Upper lobe of right lung (tissue), 1 donor: ENCODE measurements at regions not wholly inside any gene's neighbourhood (a gene's known extent, or its start where the extent isn't known, plus 50 kb on each side); places are given as distances from the start of the nearest gene placed in this dataset.
A peak's percentile ranks its signal among the peaks of the same experiment; 100 is the strongest.

ENCODE experiments used
- ATAC-seq: fragments of 200-7000 bp; cut with Tn5 transposase; one replicate; pipeline ENCODE4 v1.9.1; 2020; ENCODE audit warnings: mild to moderate bottlenecking, moderate library complexity
- DNase-seq: peaks from one replicate; pipeline ENCODE4 v3.0.0-alpha.2; 2020
- H3K27ac ChIP-seq: fragments of 200-600 bp; one replicate; pipeline ENCODE4 v1.8.0; 2022
- H3K27me3 ChIP-seq: fragments of 200-600 bp; one replicate; pipeline ENCODE4 v1.8.0; 2022; ENCODE audit warnings: mild to moderate bottlenecking
- H3K36me3 ChIP-seq: fragments of 200-600 bp; one replicate; pipeline ENCODE4 v1.8.0; 2022
- H3K4me1 ChIP-seq: fragments of 200-600 bp; one replicate; pipeline ENCODE4 v1.8.0; 2022
- H3K4me3 ChIP-seq: fragments of 200-600 bp; one replicate; pipeline ENCODE4 v1.8.0; 2022; ENCODE audit warnings: mild to moderate bottlenecking
- H3K9me3 ChIP-seq: fragments of 200-600 bp; one replicate; pipeline ENCODE4 v1.8.0; 2022
- intact Hi-C: fragments of 100-400 bp; cut with DNase I; formaldehyde crosslinking; loops from one replicate; pipeline ENCODE4 v1.11.0; 2022
- TF ChIP-seq, protein P1 (sequence below): fragments of 200-600 bp; IDR thresholded peaks from one replicate; pipeline ENCODE4 v1.8.0; 2022; ENCODE audit warnings: antibody characterized with exemption
- donor health status: DM: no; HTN: yes; CAD: no; lungs with severe emphysema.

DNA sequence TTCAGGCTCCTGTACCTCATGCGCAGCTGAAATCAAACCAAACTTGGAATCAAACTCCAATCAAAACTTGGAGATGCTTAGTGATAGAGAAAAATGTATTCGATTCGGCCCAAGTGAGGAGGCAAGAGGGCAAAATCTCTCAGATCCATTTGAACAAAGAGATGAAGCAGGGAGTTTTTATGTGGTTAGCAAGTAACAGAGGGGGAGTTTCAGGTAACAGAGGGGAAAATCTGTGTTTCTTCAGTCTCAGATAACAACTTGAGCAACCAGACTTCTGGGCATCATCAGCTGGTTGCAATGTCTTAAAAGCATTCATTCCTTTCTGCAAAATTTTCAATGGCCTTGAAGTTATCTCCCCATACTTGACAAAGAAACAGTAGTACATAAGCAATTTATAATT, 245.1 kb upstream of the AVPR1A start:
- Histone ChIP-seq H3K4me1 (no peaks in the 10 kb centered on the region), H3K9me3 (no peaks in the 10 kb centered on the region), H3K4me3 (no peak overlapping the region), H3K27me3 (no peaks in the 10 kb centered on the region), H3K36me3 (no peaks in the 10 kb centered on the region), H3K27ac (no peak overlapping the region)
- no peak for DNase-seq
- intact Hi-C loops = no loop called here
- ATAC-seq = no peak
- TF ChIP-seq, protein P1, sequence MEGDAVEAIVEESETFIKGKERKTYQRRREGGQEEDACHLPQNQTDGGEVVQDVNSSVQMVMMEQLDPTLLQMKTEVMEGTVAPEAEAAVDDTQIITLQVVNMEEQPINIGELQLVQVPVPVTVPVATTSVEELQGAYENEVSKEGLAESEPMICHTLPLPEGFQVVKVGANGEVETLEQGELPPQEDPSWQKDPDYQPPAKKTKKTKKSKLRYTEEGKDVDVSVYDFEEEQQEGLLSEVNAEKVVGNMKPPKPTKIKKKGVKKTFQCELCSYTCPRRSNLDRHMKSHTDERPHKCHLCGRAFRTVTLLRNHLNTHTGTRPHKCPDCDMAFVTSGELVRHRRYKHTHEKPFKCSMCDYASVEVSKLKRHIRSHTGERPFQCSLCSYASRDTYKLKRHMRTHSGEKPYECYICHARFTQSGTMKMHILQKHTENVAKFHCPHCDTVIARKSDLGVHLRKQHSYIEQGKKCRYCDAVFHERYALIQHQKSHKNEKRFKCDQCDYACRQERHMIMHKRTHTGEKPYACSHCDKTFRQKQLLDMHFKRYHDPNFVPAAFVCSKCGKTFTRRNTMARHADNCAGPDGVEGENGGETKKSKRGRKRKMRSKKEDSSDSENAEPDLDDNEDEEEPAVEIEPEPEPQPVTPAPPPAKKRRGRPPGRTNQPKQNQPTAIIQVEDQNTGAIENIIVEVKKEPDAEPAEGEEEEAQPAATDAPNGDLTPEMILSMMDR = no peak

GRCh38 chr12:63394983-63395382, 244.0 kb upstream of the AVPR1A start:
- Histone ChIP-seq H3K27ac (no peak overlapping the region), H3K9me3 (no peaks in the 10 kb centered on the region), H3K36me3 (no peaks in the 10 kb centered on the region), H3K4me3 (no peak overlapping the region), H3K27me3 (no peaks in the 10 kb centered on the region), H3K4me1 (no peaks in the 10 kb centered on the region)
- peak; percentile 16 for ATAC-seq
- TF ChIP-seq, protein P1 = no peak
- DNase-seq = no peak
- intact Hi-C loops = no loop called here

- no peak for ATAC-seq
- Histone ChIP-seq H3K27ac (no peak overlapping the region), H3K36me3 (no peaks in the 10 kb centered on the region), H3K9me3 (no peaks in the 10 kb centered on the region), H3K4me3 (no peak overlapping the region), H3K4me1 (no peaks in the 10 kb centered on the region), H3K27me3 (peaks cover under 1% of the 10 kb centered on the region)
- TF ChIP-seq, protein P1 = no peak
- intact Hi-C loops = no loop called here
- no peak for DNase-seq
Measured at GRCh38 chr12:63394349-63394748, 243.3 kb upstream of the AVPR1A start.

DNA sequence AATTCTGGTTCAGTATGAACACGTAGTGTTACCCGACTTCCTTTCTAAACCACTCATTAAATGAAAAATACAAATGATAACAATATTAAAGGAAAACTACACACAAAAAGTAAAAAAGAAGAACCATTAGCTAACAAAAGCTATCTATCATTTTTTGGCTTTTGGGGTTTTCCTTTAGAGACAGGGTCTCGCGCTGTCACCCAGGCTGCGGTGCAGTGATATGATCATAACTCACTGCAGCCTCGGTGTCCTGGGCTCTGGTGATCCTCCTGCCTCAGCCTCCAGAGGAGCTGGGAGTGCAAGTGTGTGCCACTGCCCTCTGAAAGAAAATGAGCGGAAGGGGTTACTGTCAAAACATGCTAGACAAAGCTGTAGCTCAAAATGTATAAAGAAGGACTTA, 238.2 kb upstream of the AVPR1A start:
- Histone ChIP-seq H3K36me3 (no peaks in the 10 kb centered on the region), H3K27ac (no peak overlapping the region), H3K9me3 (no peaks in the 10 kb centered on the region), H3K4me3 (no peak overlapping the region), H3K4me1 (no peaks in the 10 kb centered on the region), H3K27me3 (peaks cover 7% of the 10 kb centered on the region)
- TF ChIP-seq, protein P1 = no peak
- ATAC-seq (no peak), DNase-seq (no peak)
- intact Hi-C loops = no loop called here

GRCh38 chr12:63387771-63388170, 236.8 kb upstream of the AVPR1A start:
- ATAC-seq = peak; percentile 43
- intact Hi-C loops = no loop called here
- TF ChIP-seq, protein P1 = no peak

DNA sequence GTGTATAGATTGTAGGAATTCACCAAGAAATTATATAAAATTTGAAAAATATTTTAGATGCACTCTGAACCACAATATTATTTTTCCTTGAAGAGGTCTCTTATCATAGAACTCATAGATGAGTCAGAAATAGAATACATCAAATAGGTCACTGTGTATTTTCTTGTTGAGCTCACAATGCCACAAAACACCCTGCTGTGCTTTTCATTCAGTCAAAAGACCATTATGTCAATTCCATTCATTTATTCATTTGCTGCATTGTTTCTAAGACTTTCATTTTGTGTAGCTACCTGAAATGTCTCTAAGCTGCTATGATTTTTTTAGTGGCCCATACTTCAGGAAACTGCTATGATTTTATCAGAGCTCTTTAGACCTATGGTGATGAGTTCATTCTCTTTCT, 231.9 kb upstream of the AVPR1A start:
- Histone ChIP-seq H3K4me3 (no peak overlapping the region), H3K9me3 (no peaks in the 10 kb centered on the region), H3K27me3 (no peaks in the 10 kb centered on the region), H3K36me3 (no peaks in the 10 kb centered on the region), H3K27ac (no peak overlapping the region), H3K4me1 (no peaks in the 10 kb centered on the region)
- ATAC-seq = no peak
- TF ChIP-seq, protein P1 = no peak
- DNase-seq = no peak
- intact Hi-C loops = no loop called here

More at GRCh38 chr12:63387771-63388170, 236.8 kb upstream of the AVPR1A start:
- DNase-seq = no peak
- no peak overlapping the region for H3K27ac ChIP-seq
- no peaks in the 10 kb centered on the region for H3K4me1 ChIP-seq
- H3K9me3 ChIP-seq = no peaks in the 10 kb centered on the region
- no peak overlapping the region for H3K4me3 ChIP-seq
- no peaks in the 10 kb centered on the region for H3K36me3 ChIP-seq
- peaks cover 7% of the 10 kb centered on the region for H3K27me3 ChIP-seq
